Type B pancreatic cell (in vitro differentiated cells): ENCODE measurements at regions not wholly inside any gene's neighbourhood (a gene's known extent, or its start where the extent isn't known, plus 50 kb on each side); places are given as distances from the start of the nearest gene placed in this dataset.
"Not testable (repeated sequence)": the region's sequence is repeated elsewhere in the genome, so short reads cannot be mapped to it uniquely, and the experiment has no call there.

ENCODE experiments used
- DNase-seq: peaks from one replicate; pipeline ENCODE4 v3.0.0; 2021; ENCODE audit warnings: mixed read lengths; ENCODE audit not compliant: unreplicated experiment; ENCODE audit errors: extremely low spot score
- H3K27ac Mint-ChIP-seq: 2 replicates; pipeline ENCODE4 v1.8.0; 2021; ENCODE audit warnings: mild to moderate bottlenecking, mixed read lengths
- H3K27me3 Mint-ChIP-seq: 2 replicates; pipeline ENCODE4 v1.8.0; 2021; ENCODE audit warnings: mixed read lengths
- H3K36me3 Mint-ChIP-seq: 2 replicates; pipeline ENCODE4 v1.8.0; 2021; ENCODE audit warnings: mixed read lengths
- H3K4me1 Mint-ChIP-seq: one replicate; pipeline ENCODE4 v1.8.0; 2021; ENCODE audit warnings: mixed read lengths; ENCODE audit not compliant: unreplicated experiment
- H3K4me3 Mint-ChIP-seq: 2 replicates; pipeline ENCODE4 v1.8.0; 2021; ENCODE audit warnings: mild to moderate bottlenecking, mixed read lengths
- H3K9me3 Mint-ChIP-seq: 2 replicates; pipeline ENCODE4 v1.8.0; 2021; ENCODE audit warnings: mixed read lengths
- CTCF ChIP-seq: fragments of 200-600 bp; sonication (generic); conservative IDR thresholded peaks from 2 replicates; pipeline ENCODE4 v1.5.0; 2021; ENCODE audit warnings: antibody characterized with exemption, mild to moderate bottlenecking

GRCh38 chr2:134035605-134036370 is 218.1 kb upstream of the MGAT5 start:
- no peak for DNase-seq
- no peaks in the 10 kb centered on the region for H3K36me3 Mint-ChIP-seq
- TF ChIP-seq CTCF = no peak
- peaks cover under 1% of the 10 kb centered on the region for H3K27me3 Mint-ChIP-seq
- H3K4me3 Mint-ChIP-seq = no peak overlapping the region
- H3K9me3 Mint-ChIP-seq = no peaks in the 10 kb centered on the region
- no peak overlapping the region for H3K27ac Mint-ChIP-seq
- peaks cover 5% of the 10 kb centered on the region for H3K4me1 Mint-ChIP-seq

- no peaks in the 10 kb centered on the region for H3K9me3 Mint-ChIP-seq
- no peaks in the 10 kb centered on the region for H3K4me1 Mint-ChIP-seq
- H3K4me3 Mint-ChIP-seq = no peak overlapping the region
- H3K27me3 Mint-ChIP-seq = no peaks in the 10 kb centered on the region
- H3K27ac Mint-ChIP-seq = no peak overlapping the region
- no peak for TF ChIP-seq CTCF
- no peak for DNase-seq
- H3K36me3 Mint-ChIP-seq = no peaks in the 10 kb centered on the region
Observed at GRCh38 chr2:134039912-134040581, 213.8 kb upstream of the MGAT5 start.

- not testable (repeated sequence) for H3K27me3 Mint-ChIP-seq, H3K9me3 Mint-ChIP-seq, H3K27ac Mint-ChIP-seq
Observed at GRCh38 chr2:134040626-134041172, 213.2 kb upstream of the MGAT5 start.

GRCh38 chr2:134041877-134042276 is 212.0 kb upstream of the MGAT5 start:
- Mint-ChIP-seq H3K9me3 (no peaks in the 10 kb centered on the region), H3K27ac (no peak overlapping the region), H3K36me3 (no peaks in the 10 kb centered on the region), H3K27me3 (peaks cover 5% of the 10 kb centered on the region), H3K4me3 (no peak overlapping the region), H3K4me1 (no peaks in the 10 kb centered on the region)
- TF ChIP-seq CTCF = no peak
- no peak for DNase-seq

More at GRCh38 chr2:134040626-134041172, 213.2 kb upstream of the MGAT5 start:
- not testable (repeated sequence) for H3K4me3 Mint-ChIP-seq, DNase-seq, H3K4me1 Mint-ChIP-seq, H3K36me3 Mint-ChIP-seq

GRCh38 chr2:134043028-134043427 is 210.8 kb upstream of the MGAT5 start:
- H3K4me3 Mint-ChIP-seq, H3K9me3 Mint-ChIP-seq, H3K36me3 Mint-ChIP-seq: not testable (repeated sequence)

GRCh38 chr2:134052173-134052572 is 201.7 kb upstream of the MGAT5 start:
- no peak for TF ChIP-seq CTCF
- Mint-ChIP-seq H3K9me3 (peaks cover 8% of the 10 kb centered on the region), H3K36me3 (no peaks in the 10 kb centered on the region), H3K27me3 (no peaks in the 10 kb centered on the region), H3K4me1 (no peaks in the 10 kb centered on the region), H3K27ac (no peak overlapping the region), H3K4me3 (no peak overlapping the region)
- no peak for DNase-seq

More at GRCh38 chr2:134043028-134043427, 210.8 kb upstream of the MGAT5 start:
- not testable (repeated sequence) for H3K4me1 Mint-ChIP-seq, DNase-seq, H3K27ac Mint-ChIP-seq, H3K27me3 Mint-ChIP-seq
